Esophagus squamous epithelium (tissue), 4 donors: ENCODE measurements at regions not wholly inside any gene's neighbourhood (a gene's known extent, or its start where the extent isn't known, plus 50 kb on each side); places are given as distances from the start of the nearest gene placed in this dataset.

Experiments
- CTCF ChIP-seq, 6 experiments: fragments of 450-650 bp in 4 of 6; fragments of 200-600 bp in 2 of 6; sonication (generic) in 2 of 6; IDR thresholded peaks; one replicate each; pipeline ENCODE4 v1.5.1; 2016 to 2019; ENCODE audit warnings: antibody characterized with exemption in 6 of 6, mild to moderate bottlenecking in 4 of 6, moderate library complexity in 4 of 6
- POLR2A ChIP-seq, 4 donors: fragments of 450-650 bp; IDR thresholded peaks; one replicate each; pipeline ENCODE4 v1.6.1; 2017; ENCODE audit warnings: antibody characterized with exemption in 4 of 4, mild to moderate bottlenecking in 4 of 4, moderate library complexity in 3 of 4

GRCh38 chr2:228949831-228950230, 321.3 kb downstream of the PID1 start:
- TF ChIP-seq POLR2A (IDR thresholded peaks at IDR 0.05) (no peak), CTCF (IDR thresholded peaks at IDR 0.05) (no peak)
